Chondrocyte (in vitro differentiated cells): ENCODE measurements at regions not wholly inside any gene's neighbourhood (a gene's known extent, or its start where the extent isn't known, plus 50 kb on each side); places are given as distances from the start of the nearest gene placed in this dataset.

ENCODE experiments used
- DNase-seq: peaks from one replicate; pipeline ENCODE4 v3.0.0; 2021; ENCODE audit warnings: mixed read lengths, low spot score
- H3K27ac Mint-ChIP-seq: one replicate; pipeline ENCODE4 v1.8.0; 2021; ENCODE audit warnings: mild to moderate bottlenecking, moderate library complexity, mixed read lengths; ENCODE audit not compliant: unreplicated experiment
- H3K27me3 Mint-ChIP-seq: 2 replicates; pipeline ENCODE4 v1.8.0; 2021; ENCODE audit warnings: low read depth, mixed read lengths
- H3K36me3 Mint-ChIP-seq: 2 replicates; pipeline ENCODE4 v1.8.0; 2021; ENCODE audit warnings: low read depth, mixed read lengths
- H3K4me1 Mint-ChIP-seq: 2 replicates; pipeline ENCODE4 v1.8.0; 2021; ENCODE audit warnings: low read depth, mild to moderate bottlenecking, mixed read lengths
- H3K4me3 Mint-ChIP-seq: one replicate; pipeline ENCODE4 v1.8.0; 2021; ENCODE audit warnings: mild to moderate bottlenecking, moderate library complexity, mixed read lengths; ENCODE audit not compliant: unreplicated experiment
- H3K9me3 Mint-ChIP-seq: 2 replicates; pipeline ENCODE4 v1.8.0; 2021; ENCODE audit warnings: low read depth, mixed read lengths
- TF ChIP-seq, protein P1 (sequence below): fragments of 200-600 bp; sonication (generic); IDR thresholded peaks from 2 replicates; pipeline ENCODE4 v1.5.0; 2021; ENCODE audit warnings: antibody characterized with exemption, mild to moderate bottlenecking, moderate library complexity

DNA sequence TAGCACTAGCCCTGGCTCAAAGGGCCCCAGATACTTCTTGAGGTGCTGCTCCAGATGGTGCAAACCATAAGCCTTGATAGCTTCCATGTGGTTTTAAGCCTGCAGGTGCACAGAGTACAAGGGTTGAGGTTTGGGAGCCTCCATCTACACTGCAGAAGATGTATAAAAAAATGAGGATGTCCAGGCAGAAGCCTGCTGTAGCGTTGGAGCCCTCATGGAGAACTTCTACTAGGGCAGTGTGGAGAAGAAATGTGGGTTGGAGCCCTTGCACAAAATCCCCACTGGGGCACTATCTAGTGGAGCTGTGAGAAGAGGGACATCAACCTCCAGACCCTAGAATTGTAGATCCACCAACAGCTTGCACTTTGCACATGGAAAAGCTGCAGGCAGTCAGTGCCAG is 231.9 kb downstream of the CHIC2 start:
- Mint-ChIP-seq H3K27me3 (no peaks in the 10 kb centered on the region), H3K27ac (no peak overlapping the region), H3K4me3 (no peak overlapping the region), H3K4me1 (no peaks in the 10 kb centered on the region), H3K9me3 (peaks cover 22% of the 10 kb centered on the region), H3K36me3 (peaks cover 7% of the 10 kb centered on the region)
- DNase-seq: no peak
- TF ChIP-seq, protein P1, sequence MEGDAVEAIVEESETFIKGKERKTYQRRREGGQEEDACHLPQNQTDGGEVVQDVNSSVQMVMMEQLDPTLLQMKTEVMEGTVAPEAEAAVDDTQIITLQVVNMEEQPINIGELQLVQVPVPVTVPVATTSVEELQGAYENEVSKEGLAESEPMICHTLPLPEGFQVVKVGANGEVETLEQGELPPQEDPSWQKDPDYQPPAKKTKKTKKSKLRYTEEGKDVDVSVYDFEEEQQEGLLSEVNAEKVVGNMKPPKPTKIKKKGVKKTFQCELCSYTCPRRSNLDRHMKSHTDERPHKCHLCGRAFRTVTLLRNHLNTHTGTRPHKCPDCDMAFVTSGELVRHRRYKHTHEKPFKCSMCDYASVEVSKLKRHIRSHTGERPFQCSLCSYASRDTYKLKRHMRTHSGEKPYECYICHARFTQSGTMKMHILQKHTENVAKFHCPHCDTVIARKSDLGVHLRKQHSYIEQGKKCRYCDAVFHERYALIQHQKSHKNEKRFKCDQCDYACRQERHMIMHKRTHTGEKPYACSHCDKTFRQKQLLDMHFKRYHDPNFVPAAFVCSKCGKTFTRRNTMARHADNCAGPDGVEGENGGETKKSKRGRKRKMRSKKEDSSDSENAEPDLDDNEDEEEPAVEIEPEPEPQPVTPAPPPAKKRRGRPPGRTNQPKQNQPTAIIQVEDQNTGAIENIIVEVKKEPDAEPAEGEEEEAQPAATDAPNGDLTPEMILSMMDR: no peak

DNA sequence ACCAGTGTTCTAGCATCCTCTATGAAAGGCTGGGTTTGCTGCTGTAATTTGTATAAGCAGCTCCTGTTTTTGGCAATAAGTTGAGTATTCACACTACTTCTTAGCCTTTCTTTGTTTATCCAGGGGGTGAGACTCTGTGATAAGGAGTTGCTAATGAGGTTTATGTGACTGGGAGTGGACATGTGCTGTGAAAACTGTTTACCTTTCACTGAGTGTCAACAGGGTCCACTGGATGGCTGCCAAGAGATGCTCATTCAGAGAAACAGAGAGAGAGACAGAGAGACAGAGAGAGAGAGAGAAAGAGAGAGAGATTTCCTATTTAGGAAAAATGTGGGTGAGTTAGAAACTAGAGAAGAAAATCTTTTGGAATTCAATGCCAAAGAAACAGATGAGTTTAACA is 233.9 kb downstream of the CHIC2 start:
- Mint-ChIP-seq H3K36me3 (peaks cover 7% of the 10 kb centered on the region), H3K4me1 (no peaks in the 10 kb centered on the region), H3K27me3 (no peaks in the 10 kb centered on the region), H3K4me3 (no peak overlapping the region), H3K27ac (no peak overlapping the region), H3K9me3 (peaks cover 17% of the 10 kb centered on the region)
- DNase-seq: no peak
- TF ChIP-seq, protein P1: no peak

DNA sequence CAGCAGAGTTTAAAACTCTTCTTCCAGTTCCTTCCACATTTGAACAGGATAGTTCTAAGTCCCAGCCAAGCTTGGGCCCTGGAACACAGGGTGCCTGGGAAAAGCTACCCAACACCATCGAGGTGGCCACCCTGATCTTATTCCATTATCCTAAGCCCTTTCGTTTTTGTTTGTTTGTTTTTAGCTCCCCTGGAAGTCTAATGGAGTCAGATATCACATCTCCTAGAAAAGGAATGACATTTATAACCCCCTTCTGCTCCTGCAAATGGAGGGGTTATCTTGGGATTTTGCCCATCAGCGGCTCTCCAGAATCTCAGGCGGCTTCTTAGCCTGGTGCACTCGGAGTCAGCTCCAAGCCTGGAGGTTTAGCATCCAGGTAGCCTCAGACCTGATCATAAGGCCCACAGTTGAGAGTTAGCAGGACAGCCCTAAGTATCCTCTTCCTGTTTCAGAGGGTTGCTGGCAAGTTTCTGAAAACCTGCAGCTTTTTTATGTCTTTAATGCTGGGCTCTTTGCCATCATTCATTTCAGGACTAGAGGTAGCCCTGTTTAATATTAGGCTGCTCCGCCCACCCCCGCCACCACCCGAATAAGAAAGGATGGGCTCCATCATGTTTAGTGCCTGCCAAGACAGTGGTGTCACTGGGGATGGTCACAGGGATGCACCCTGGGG is 230.0 kb upstream of the LNX1 start:
- TF ChIP-seq, protein P1: no peak
- H3K9me3 Mint-ChIP-seq: peaks cover 5% of the 10 kb centered on the region
- no peaks in the 10 kb centered on the region for H3K36me3 Mint-ChIP-seq
- no peak overlapping the region for H3K4me3 Mint-ChIP-seq
- DNase-seq: no peak
- H3K27me3 Mint-ChIP-seq: no peaks in the 10 kb centered on the region
- H3K27ac Mint-ChIP-seq: no peak overlapping the region
- H3K4me1 Mint-ChIP-seq: peaks cover 4% of the 10 kb centered on the region

DNA sequence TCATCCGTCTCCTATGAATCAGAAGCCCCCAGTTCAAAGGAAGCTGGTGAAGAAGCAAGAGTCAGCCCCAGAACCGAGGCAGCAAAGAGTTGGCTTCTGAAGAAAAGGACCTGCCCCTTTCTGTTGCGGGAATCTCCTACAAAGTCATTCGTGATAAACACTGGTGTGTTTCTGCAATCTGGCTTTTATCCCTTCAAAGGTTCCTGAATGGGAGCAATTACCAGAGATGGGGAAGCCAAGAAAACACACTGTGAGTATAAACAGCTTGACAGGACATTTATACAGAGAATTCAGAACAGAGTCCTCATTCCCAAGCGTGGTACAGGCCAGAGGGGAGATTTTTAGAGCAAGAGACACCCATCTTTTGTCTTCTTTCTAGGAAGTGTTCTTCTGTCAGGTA is 226.8 kb upstream of the LNX1 start:
- H3K27ac Mint-ChIP-seq: no peak overlapping the region
- DNase-seq: no peak
- H3K4me1 Mint-ChIP-seq: peaks cover 4% of the 10 kb centered on the region

DNA sequence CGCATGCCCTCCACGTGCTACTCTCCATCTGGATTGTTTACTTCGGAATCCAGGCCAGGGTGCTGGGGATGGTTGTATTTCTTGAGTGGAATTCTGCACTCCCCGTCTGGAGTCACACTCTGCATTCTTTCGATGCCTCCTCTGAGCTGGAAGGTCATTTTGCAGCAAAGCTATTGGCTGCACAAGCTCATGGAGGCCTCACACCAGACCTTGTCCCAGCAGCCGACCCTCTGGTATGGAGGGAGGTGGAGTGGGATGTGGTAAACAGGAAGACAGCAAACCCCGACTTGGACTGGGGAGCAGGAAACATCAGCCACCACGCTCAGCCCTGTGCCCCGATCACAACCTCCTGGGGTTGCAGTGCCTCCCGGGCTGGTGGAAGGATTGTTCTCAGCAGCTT is 225.3 kb upstream of the LNX1 start:
- Mint-ChIP-seq H3K9me3 (no peaks in the 10 kb centered on the region), H3K36me3 (no peaks in the 10 kb centered on the region), H3K27ac (no peak overlapping the region), H3K27me3 (no peaks in the 10 kb centered on the region), H3K4me1 (peaks cover 4% of the 10 kb centered on the region), H3K4me3 (no peak overlapping the region)
- DNase-seq: no peak
- TF ChIP-seq, protein P1: no peak

More for the DNA sequence above, 226.8 kb upstream of the LNX1 start:
- no peaks in the 10 kb centered on the region for H3K27me3 Mint-ChIP-seq
- H3K9me3 Mint-ChIP-seq: no peaks in the 10 kb centered on the region
- H3K4me3 Mint-ChIP-seq: no peak overlapping the region
- H3K36me3 Mint-ChIP-seq: no peaks in the 10 kb centered on the region
- TF ChIP-seq, protein P1: no peak
